ENCODE measurements at regions not wholly inside any gene's neighbourhood (a gene's known extent, or its start where the extent isn't known, plus 50 kb on each side); places are given as distances from the start of the nearest gene placed in this dataset.

- no peak overlapping the region for H3K4me3 ChIP-seq (ENCODE audit: low read depth, poor library complexity, severe bottlenecking)
- DNase-seq (ENCODE audit: low spot score in 2 of 2), result peak in 1 of 2 donors; percentile 66
- 80 to 93% methylated on average over 3 of the region's 3 CpGs for WGBS, 2 donors
- TF ChIP-seq POLR2A (IDR thresholded peaks at IDR 0.05) (no peak), CTCF (IDR thresholded peaks at IDR 0.05) (no peak)
- intact Hi-C loops (cut with DNase I; ENCODE audit: low total_unique reads), result no loop called here
These were observed 243.7 kb downstream of the UACA start for GRCh38 chr15:70519616-70520015.

- intact Hi-C loops (cut with DNase I; ENCODE audit: low total_unique reads), result no loop called here
- 93 to 98% methylated on average over 6 of the region's 6 CpGs for WGBS, 2 donors
- no peak overlapping the region for H3K4me3 ChIP-seq (ENCODE audit: low read depth, poor library complexity, severe bottlenecking)
- no peak for DNase-seq (ENCODE audit: low spot score in 2 of 2)
- TF ChIP-seq CTCF (IDR thresholded peaks at IDR 0.05) (no peak), POLR2A (IDR thresholded peaks at IDR 0.05) (no peak)
These were observed 244.4 kb downstream of the UACA start for GRCh38 chr15:70519004-70519365.

- intact Hi-C loops (cut with DNase I; ENCODE audit: low total_unique reads), result no loop called here
- WGBS, 2 donors, result 58 to 68% methylated on average over 11 of the region's 11 CpGs
These were observed 245.0 kb downstream of the UACA start for GRCh38 chr15:70518201-70519003.

GRCh38 chr15:70517194-70517590 lies 246.2 kb downstream of the UACA start:
- WGBS, 2 donors, result 60 to 61% methylated on average over 10 of the region's 10 CpGs
- intact Hi-C loops (cut with DNase I; ENCODE audit: low total_unique reads), result no loop called here
- TF ChIP-seq CTCF (IDR thresholded peaks at IDR 0.05) (no peak), POLR2A (IDR thresholded peaks at IDR 0.05) (no peak)
- no peak for DNase-seq (ENCODE audit: low spot score in 2 of 2)
- H3K4me3 ChIP-seq (ENCODE audit: low read depth, poor library complexity, severe bottlenecking), result no peak overlapping the region

More at GRCh38 chr15:70518201-70519003, 245.0 kb downstream of the UACA start:
- no peak for DNase-seq (ENCODE audit: low spot score in 2 of 2)
- no peak overlapping the region for H3K4me3 ChIP-seq (ENCODE audit: low read depth, poor library complexity, severe bottlenecking)
- TF ChIP-seq POLR2A (IDR thresholded peaks at IDR 0.05) (no peak), CTCF (IDR thresholded peaks at IDR 0.05) (no peak)

GRCh38 chr15:70516408-70517193 lies 246.8 kb downstream of the UACA start:
- DNase-seq (ENCODE audit: low spot score in 2 of 2), result no peak
- intact Hi-C loops (cut with DNase I; ENCODE audit: low total_unique reads), result no loop called here
- no peak overlapping the region for H3K4me3 ChIP-seq (ENCODE audit: low read depth, poor library complexity, severe bottlenecking)
- 80 to 92% methylated on average over 6 of the region's 6 CpGs for WGBS, 2 donors
- TF ChIP-seq CTCF (IDR thresholded peaks at IDR 0.05), result no peak
- no peak for TF ChIP-seq POLR2A (IDR thresholded peaks at IDR 0.05)
